Osteoblast (primary cell): ENCODE measurements at regions not wholly inside any gene's neighbourhood (a gene's known extent, or its start where the extent isn't known, plus 50 kb on each side); places are given as distances from the start of the nearest gene placed in this dataset.

Source experiments
- DNase-seq: peaks from one replicate; pipeline ENCODE4 v3.0.0; 2011; ENCODE audit warnings: low spot score, mixed read lengths; ENCODE audit not compliant: insufficient read length; ENCODE audit errors: missing footprints
- H2AFZ ChIP-seq: 2 replicates; pipeline ENCODE4 v1.6.0; 2011; ENCODE audit warnings: mild to moderate bottlenecking, low read length
- H3K27ac ChIP-seq: 2 replicates; pipeline ENCODE4 v1.5.1; 2011; ENCODE audit warnings: mild to moderate bottlenecking, low read depth, low read length, moderate library complexity
- H3K27me3 ChIP-seq: 2 replicates; pipeline ENCODE4 v1.6.0; 2012; ENCODE audit warnings: mild to moderate bottlenecking, control low read depth, inconsistent platforms, low read length, moderate library complexity; ENCODE audit not compliant: insufficient read depth
- H3K36me3 ChIP-seq: 2 replicates; pipeline ENCODE4 v1.5.1; 2011; ENCODE audit warnings: mild to moderate bottlenecking, low read length, control low read depth, moderate library complexity; ENCODE audit not compliant: insufficient read depth
- H3K4me1 ChIP-seq: 2 replicates; pipeline ENCODE4 v1.5.1; 2011; ENCODE audit warnings: mild to moderate bottlenecking, low read length, control low read depth, moderate library complexity; ENCODE audit not compliant: insufficient read depth
- H3K4me2 ChIP-seq: 2 replicates; pipeline ENCODE4 v1.6.0; 2011; ENCODE audit warnings: mild to moderate bottlenecking, low read length; ENCODE audit not compliant: insufficient read depth
- H3K4me3 ChIP-seq: fragments of 200-600 bp; sonication (generic); 3 replicates; pipeline ENCODE4 v1.5.1; 2012; ENCODE audit warnings: mild to moderate bottlenecking, low read length, inconsistent platforms; ENCODE audit not compliant: insufficient read depth
- H3K79me2 ChIP-seq: 2 replicates; pipeline ENCODE4 v1.6.0; 2012; ENCODE audit warnings: mild to moderate bottlenecking, low read length, control low read depth, inconsistent platforms; ENCODE audit not compliant: insufficient read depth
- H3K9me3 ChIP-seq: 2 replicates; pipeline ENCODE4 v1.5.1; 2011; ENCODE audit warnings: low read depth, low read length, control low read depth
- H4K20me1 ChIP-seq: 2 replicates; pipeline ENCODE4 v1.6.0; 2012; ENCODE audit warnings: mild to moderate bottlenecking, low read length, control low read depth; ENCODE audit not compliant: insufficient read depth
- TF ChIP-seq, protein P1 (sequence below): IDR thresholded peaks from 2 replicates; pipeline ENCODE4 v1.5.1; 2011; ENCODE audit warnings: mild to moderate bottlenecking, low read depth, low read length, moderate library complexity; ENCODE audit errors: extremely low read depth

DNA sequence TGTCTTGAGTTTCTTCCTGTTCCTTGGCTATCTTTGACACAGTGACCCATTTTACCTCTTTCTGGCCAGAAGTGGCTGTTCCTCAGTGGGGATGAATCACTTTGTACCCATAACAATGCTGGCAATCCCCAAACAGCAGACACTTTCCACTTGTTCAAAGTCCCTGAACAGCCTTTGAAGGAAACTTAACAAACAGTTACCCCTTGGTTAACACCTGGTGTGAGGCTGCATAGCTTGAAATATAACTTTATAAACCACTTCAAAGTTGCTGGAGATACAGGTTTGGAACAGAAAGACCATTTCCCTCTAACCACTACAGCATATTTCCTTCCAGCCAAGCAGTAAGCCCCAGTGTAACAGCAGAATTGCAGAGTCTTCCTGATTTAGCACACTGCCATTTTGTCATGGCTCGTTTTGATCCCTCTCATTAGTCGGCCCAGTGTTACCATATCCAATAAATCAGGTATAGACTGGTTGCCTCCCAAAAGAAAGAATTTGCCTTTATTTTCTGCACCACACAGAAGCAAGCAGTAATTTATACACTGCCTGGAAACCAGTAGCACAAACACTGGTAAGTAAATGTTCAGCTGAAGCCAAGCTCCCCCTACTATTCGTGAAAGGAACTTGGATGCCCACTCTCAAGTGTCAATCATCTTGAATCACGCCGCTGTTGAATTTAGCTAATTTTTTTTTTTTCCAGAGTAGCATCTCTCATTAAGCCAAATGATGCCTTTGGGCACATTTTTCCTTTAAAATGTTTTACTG is 225.9 kb downstream of the PIK3R1 start:
- Histone ChIP-seq H3K27me3 (no peaks in the 10 kb centered on the region), H2AFZ (peak overlapping the region; percentile 24), H3K36me3 (no peaks in the 10 kb centered on the region), H3K4me3 (no peak overlapping the region), H3K4me1 (no peaks in the 10 kb centered on the region), H4K20me1 (no peaks in the 10 kb centered on the region), H3K79me2 (no peaks in the 10 kb centered on the region), H3K27ac (no peak overlapping the region), H3K4me2 (no peak overlapping the region), H3K9me3 (no peaks in the 10 kb centered on the region)
- no peak for DNase-seq
- TF ChIP-seq, protein P1, sequence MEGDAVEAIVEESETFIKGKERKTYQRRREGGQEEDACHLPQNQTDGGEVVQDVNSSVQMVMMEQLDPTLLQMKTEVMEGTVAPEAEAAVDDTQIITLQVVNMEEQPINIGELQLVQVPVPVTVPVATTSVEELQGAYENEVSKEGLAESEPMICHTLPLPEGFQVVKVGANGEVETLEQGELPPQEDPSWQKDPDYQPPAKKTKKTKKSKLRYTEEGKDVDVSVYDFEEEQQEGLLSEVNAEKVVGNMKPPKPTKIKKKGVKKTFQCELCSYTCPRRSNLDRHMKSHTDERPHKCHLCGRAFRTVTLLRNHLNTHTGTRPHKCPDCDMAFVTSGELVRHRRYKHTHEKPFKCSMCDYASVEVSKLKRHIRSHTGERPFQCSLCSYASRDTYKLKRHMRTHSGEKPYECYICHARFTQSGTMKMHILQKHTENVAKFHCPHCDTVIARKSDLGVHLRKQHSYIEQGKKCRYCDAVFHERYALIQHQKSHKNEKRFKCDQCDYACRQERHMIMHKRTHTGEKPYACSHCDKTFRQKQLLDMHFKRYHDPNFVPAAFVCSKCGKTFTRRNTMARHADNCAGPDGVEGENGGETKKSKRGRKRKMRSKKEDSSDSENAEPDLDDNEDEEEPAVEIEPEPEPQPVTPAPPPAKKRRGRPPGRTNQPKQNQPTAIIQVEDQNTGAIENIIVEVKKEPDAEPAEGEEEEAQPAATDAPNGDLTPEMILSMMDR: no peak

- Histone ChIP-seq H4K20me1 (no peaks in the 10 kb centered on the region), H3K27me3 (no peaks in the 10 kb centered on the region), H3K4me3 (no peak overlapping the region), H3K36me3 (no peaks in the 10 kb centered on the region), H3K4me1 (no peaks in the 10 kb centered on the region), H3K9me3 (no peaks in the 10 kb centered on the region), H3K79me2 (no peaks in the 10 kb centered on the region), H3K27ac (no peak overlapping the region), H2AFZ (no peak overlapping the region), H3K4me2 (no peak overlapping the region)
- TF ChIP-seq, protein P1: no peak
- DNase-seq: no peak
Measured at GRCh38 chr5:68443091-68443490, 227.5 kb downstream of the PIK3R1 start.

- Histone ChIP-seq H3K4me1 (no peaks in the 10 kb centered on the region), H3K4me3 (no peak overlapping the region), H3K79me2 (no peaks in the 10 kb centered on the region), H3K36me3 (no peaks in the 10 kb centered on the region), H4K20me1 (no peaks in the 10 kb centered on the region), H2AFZ (no peak overlapping the region), H3K4me2 (no peak overlapping the region), H3K27ac (no peak overlapping the region), H3K9me3 (no peaks in the 10 kb centered on the region), H3K27me3 (no peaks in the 10 kb centered on the region)
- TF ChIP-seq, protein P1: no peak
- no peak for DNase-seq
Measured at GRCh38 chr5:68444048-68444447, 228.5 kb downstream of the PIK3R1 start.

GRCh38 chr5:68444833-68445232 is 229.3 kb downstream of the PIK3R1 start:
- Histone ChIP-seq H2AFZ (no peak overlapping the region), H3K27ac (no peak overlapping the region), H3K36me3 (no peaks in the 10 kb centered on the region), H3K4me2 (no peak overlapping the region), H3K9me3 (no peaks in the 10 kb centered on the region), H3K4me1 (no peaks in the 10 kb centered on the region), H3K27me3 (no peaks in the 10 kb centered on the region), H4K20me1 (no peaks in the 10 kb centered on the region), H3K79me2 (no peaks in the 10 kb centered on the region), H3K4me3 (no peak overlapping the region)
- TF ChIP-seq, protein P1: no peak
- DNase-seq: no peak
